PC-9 (cell line): ENCODE measurements at regions not wholly inside any gene's neighbourhood (a gene's known extent, or its start where the extent isn't known, plus 50 kb on each side); places are given as distances from the start of the nearest gene placed in this dataset.

ENCODE experiments used
- CTCF ChIP-seq: fragments of 200-600 bp; sonication (generic); conservative IDR thresholded peaks from 2 replicates; pipeline ENCODE4 v1.6.1; 2017; ENCODE audit warnings: mixed run types, antibody characterized with exemption, mild to moderate bottlenecking, moderate library complexity
- EZH2 ChIP-seq: fragments of 200-600 bp; sonication (generic); IDR thresholded peaks from 2 replicates; pipeline ENCODE4 v1.8.0; 2017; ENCODE audit warnings: antibody characterized with exemption, low read depth

- TF ChIP-seq CTCF: no peak
- no peak for TF ChIP-seq EZH2
Observed at GRCh38 chr21:16590641-16591292, 861.0 kb downstream of the USP25 start.
